ENCODE measurements at regions not wholly inside any gene's neighbourhood (a gene's known extent, or its start where the extent isn't known, plus 50 kb on each side); places are given as distances from the start of the nearest gene placed in this dataset.

- H3K4me2 ChIP-seq, result no peak overlapping the region
- H2AFZ ChIP-seq (ENCODE audit: low read depth), result no peak overlapping the region
- H3K4me1 ChIP-seq (ENCODE audit: control insufficient read depth in 1 of 2, insufficient read depth in 2 of 2, low read depth in 1 of 2, low read length in 1 of 2), result no peaks in the 10 kb centered on the region; a peak in 1 of 4 replicates
- DNase-seq, result no peak
- no peaks in the 10 kb centered on the region for H3K27me3 ChIP-seq (ENCODE audit: insufficient read depth)
- H3K9me2 ChIP-seq, result no peaks in the 10 kb centered on the region
- H4K20me1 ChIP-seq (ENCODE audit: insufficient read depth), result no peaks in the 10 kb centered on the region
- WGBS (ENCODE audit: low lambda C conversion rate), result 56% methylated on average over 2 of the region's 2 CpGs
- ChIA-PET POLR2A (no interaction called here), CTCF (no interaction called here)
- H3K9me3 ChIP-seq, result no peaks in the 10 kb centered on the region
- H3K4me3 ChIP-seq (ENCODE audit: low read depth in 2 of 2, low read length in 1 of 2), result no peak overlapping the region
- H3K9ac ChIP-seq, result no peak overlapping the region
- H3F3A ChIP-seq (replicated peaks; ENCODE audit: insufficient read depth), result no peaks in the 10 kb centered on the region
- H3K36me3 ChIP-seq (replicated peaks in 1 of 2; ENCODE audit: control insufficient read depth in 1 of 2, insufficient read depth in 2 of 2, low read length in 1 of 2), result no peaks in the 10 kb centered on the region
- no peak for TF ChIP-seq ELF1 (IDR thresholded peaks at IDR 0.05)
- no peak for TF ChIP-seq RFX5 (IDR thresholded peaks at IDR 0.05; ENCODE audit: low read length)
- TF ChIP-seq MXI1 (IDR thresholded peaks at IDR 0.05; ENCODE audit: low read depth, low read length), result no peak
- TF ChIP-seq, protein P1, sequence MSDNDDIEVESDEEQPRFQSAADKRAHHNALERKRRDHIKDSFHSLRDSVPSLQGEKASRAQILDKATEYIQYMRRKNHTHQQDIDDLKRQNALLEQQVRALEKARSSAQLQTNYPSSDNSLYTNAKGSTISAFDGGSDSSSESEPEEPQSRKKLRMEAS (IDR thresholded peaks at IDR 0.05; ENCODE audit: low read depth), result no peak
- TF ChIP-seq RXRA (IDR thresholded peaks at IDR 0.05; ENCODE audit: borderline replicate concordance, low read depth), result no peak
- TF ChIP-seq CHD2 (IDR thresholded peaks at IDR 0.05; ENCODE audit: low read length, partially characterized antibody), result no peak
- no peak for TF ChIP-seq TCF12 (IDR thresholded peaks at IDR 0.05)
- TF ChIP-seq, protein P2, sequence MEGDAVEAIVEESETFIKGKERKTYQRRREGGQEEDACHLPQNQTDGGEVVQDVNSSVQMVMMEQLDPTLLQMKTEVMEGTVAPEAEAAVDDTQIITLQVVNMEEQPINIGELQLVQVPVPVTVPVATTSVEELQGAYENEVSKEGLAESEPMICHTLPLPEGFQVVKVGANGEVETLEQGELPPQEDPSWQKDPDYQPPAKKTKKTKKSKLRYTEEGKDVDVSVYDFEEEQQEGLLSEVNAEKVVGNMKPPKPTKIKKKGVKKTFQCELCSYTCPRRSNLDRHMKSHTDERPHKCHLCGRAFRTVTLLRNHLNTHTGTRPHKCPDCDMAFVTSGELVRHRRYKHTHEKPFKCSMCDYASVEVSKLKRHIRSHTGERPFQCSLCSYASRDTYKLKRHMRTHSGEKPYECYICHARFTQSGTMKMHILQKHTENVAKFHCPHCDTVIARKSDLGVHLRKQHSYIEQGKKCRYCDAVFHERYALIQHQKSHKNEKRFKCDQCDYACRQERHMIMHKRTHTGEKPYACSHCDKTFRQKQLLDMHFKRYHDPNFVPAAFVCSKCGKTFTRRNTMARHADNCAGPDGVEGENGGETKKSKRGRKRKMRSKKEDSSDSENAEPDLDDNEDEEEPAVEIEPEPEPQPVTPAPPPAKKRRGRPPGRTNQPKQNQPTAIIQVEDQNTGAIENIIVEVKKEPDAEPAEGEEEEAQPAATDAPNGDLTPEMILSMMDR (IDR thresholded peaks at IDR 0.05), result no peak
- TF ChIP-seq, protein P3, sequence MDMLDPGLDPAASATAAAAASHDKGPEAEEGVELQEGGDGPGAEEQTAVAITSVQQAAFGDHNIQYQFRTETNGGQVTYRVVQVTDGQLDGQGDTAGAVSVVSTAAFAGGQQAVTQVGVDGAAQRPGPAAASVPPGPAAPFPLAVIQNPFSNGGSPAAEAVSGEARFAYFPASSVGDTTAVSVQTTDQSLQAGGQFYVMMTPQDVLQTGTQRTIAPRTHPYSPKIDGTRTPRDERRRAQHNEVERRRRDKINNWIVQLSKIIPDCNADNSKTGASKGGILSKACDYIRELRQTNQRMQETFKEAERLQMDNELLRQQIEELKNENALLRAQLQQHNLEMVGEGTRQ (IDR thresholded peaks at IDR 0.05; ENCODE audit: borderline replicate concordance, low read depth, low read length), result no peak
- TF ChIP-seq, protein P4, sequence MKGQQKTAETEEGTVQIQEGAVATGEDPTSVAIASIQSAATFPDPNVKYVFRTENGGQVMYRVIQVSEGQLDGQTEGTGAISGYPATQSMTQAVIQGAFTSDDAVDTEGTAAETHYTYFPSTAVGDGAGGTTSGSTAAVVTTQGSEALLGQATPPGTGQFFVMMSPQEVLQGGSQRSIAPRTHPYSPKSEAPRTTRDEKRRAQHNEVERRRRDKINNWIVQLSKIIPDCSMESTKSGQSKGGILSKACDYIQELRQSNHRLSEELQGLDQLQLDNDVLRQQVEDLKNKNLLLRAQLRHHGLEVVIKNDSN (IDR thresholded peaks at IDR 0.05; ENCODE audit: borderline replicate concordance, low read depth), result no peak
- TF ChIP-seq RAD21 (IDR thresholded peaks at IDR 0.05; ENCODE audit: low read length), result no peak
- no peak for TF ChIP-seq EP300 (IDR thresholded peaks at IDR 0.05; ENCODE audit: borderline replicate concordance in 1 of 2, low read depth in 1 of 2, low read length in 1 of 2)
- no peak for TF ChIP-seq FOXM1 (IDR thresholded peaks at IDR 0.05; ENCODE audit: low read depth)
- TF ChIP-seq FOXJ3 (CRISPR knock-in tag; IDR thresholded peaks at IDR 0.05), result no peak
- no peak for TF ChIP-seq TEAD4 (IDR thresholded peaks at IDR 0.05; ENCODE audit: borderline replicate concordance, insufficient read depth)
- TF ChIP-seq, protein P5, sequence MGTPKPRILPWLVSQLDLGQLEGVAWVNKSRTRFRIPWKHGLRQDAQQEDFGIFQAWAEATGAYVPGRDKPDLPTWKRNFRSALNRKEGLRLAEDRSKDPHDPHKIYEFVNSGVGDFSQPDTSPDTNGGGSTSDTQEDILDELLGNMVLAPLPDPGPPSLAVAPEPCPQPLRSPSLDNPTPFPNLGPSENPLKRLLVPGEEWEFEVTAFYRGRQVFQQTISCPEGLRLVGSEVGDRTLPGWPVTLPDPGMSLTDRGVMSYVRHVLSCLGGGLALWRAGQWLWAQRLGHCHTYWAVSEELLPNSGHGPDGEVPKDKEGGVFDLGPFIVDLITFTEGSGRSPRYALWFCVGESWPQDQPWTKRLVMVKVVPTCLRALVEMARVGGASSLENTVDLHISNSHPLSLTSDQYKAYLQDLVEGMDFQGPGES (IDR thresholded peaks at IDR 0.05; ENCODE audit: low read depth, low read length), result no peak
- no peak for TF ChIP-seq GABPA (IDR thresholded peaks at IDR 0.05; ENCODE audit: low read depth)
- H3K27ac ChIP-seq (ENCODE audit: low read depth in 2 of 2, low read length in 1 of 2), result no peak overlapping the region
- no peaks in the 10 kb centered on the region for H3K79me2 ChIP-seq (ENCODE audit: insufficient read depth)
Observed at GRCh38 chr2:164260506-164260905, 360.8 kb downstream of the GRB14 start.

All from SK-N-SH (cell line).